ENCODE measurements at regions not wholly inside any gene's neighbourhood (a gene's known extent, or its start where the extent isn't known, plus 50 kb on each side); places are given as distances from the start of the nearest gene placed in this dataset.

GRCh38 chr2:121993682-121994081 is 238.2 kb downstream of the TSN start (continued):
- no peak for TF ChIP-seq CTBP2 (IDR thresholded peaks at IDR 0.05; ENCODE audit: borderline replicate concordance, insufficient read depth, insufficient read length, low read length)
- TF ChIP-seq RFX5 (IDR thresholded peaks at IDR 0.05; ENCODE audit: borderline replicate concordance, low read depth, low read length): no peak
